Nephron (organoid): ENCODE measurements at regions not wholly inside any gene's neighbourhood (a gene's known extent, or its start where the extent isn't known, plus 50 kb on each side); places are given as distances from the start of the nearest gene placed in this dataset.

Experiments
- H3K27ac Mint-ChIP-seq, 3 experiments: 2 replicates each; pipeline ENCODE4 v1.8.0; 2020; ENCODE audit warnings: mixed read lengths in 3 of 3, mild to moderate bottlenecking in 2 of 3, moderate library complexity in 1 of 3
- H3K27me3 Mint-ChIP-seq: 2 replicates; pipeline ENCODE4 v1.8.0; 2021; ENCODE audit warnings: low read depth, mild to moderate bottlenecking, moderate library complexity, mixed read lengths
- H3K36me3 Mint-ChIP-seq: 2 replicates; pipeline ENCODE4 v1.8.0; 2020; ENCODE audit warnings: low read depth, mixed read lengths
- H3K4me1 Mint-ChIP-seq: 2 replicates; pipeline ENCODE4 v1.8.0; 2020; ENCODE audit warnings: mixed read lengths
- H3K4me3 Mint-ChIP-seq, 3 experiments: 2 replicates each; pipeline ENCODE4 v1.8.0; 2020; ENCODE audit warnings: mild to moderate bottlenecking in 3 of 3, mixed read lengths in 3 of 3, moderate library complexity in 2 of 3
- H3K9me3 Mint-ChIP-seq: 2 replicates; pipeline ENCODE4 v1.8.0; 2020; ENCODE audit warnings: mixed read lengths
- CTCF ChIP-seq, 3 experiments: fragments of 200-600 bp; sonication (generic); IDR thresholded peaks; one replicate each; pipeline ENCODE4 v1.5.0; 2021; ENCODE audit warnings: antibody characterized with exemption in 3 of 3; ENCODE audit not compliant: unreplicated experiment in 3 of 3

- Mint-ChIP-seq H3K4me1 (no peaks in the 10 kb centered on the region), H3K4me3 (no peak overlapping the region), H3K9me3 (no peaks in the 10 kb centered on the region), H3K36me3 (no peaks in the 10 kb centered on the region), H3K27ac (no peak overlapping the region), H3K27me3 (no peaks in the 10 kb centered on the region)
- no peak for TF ChIP-seq CTCF (IDR thresholded peaks at IDR 0.05; ENCODE audit: unreplicated experiment in 3 of 3)
These were observed 376.3 kb downstream of the PCDH20 start for GRCh38 chr13:61039302-61039701.

GRCh38 chr13:61036715-61037114 is 378.9 kb downstream of the PCDH20 start:
- H3K9me3 Mint-ChIP-seq, result no peaks in the 10 kb centered on the region
- TF ChIP-seq CTCF (IDR thresholded peaks at IDR 0.05; ENCODE audit: unreplicated experiment in 3 of 3), result no peak
- no peaks in the 10 kb centered on the region for H3K4me1 Mint-ChIP-seq
- no peak overlapping the region for H3K4me3 Mint-ChIP-seq
- no peak overlapping the region for H3K27ac Mint-ChIP-seq
- H3K27me3 Mint-ChIP-seq, result no peaks in the 10 kb centered on the region
- no peaks in the 10 kb centered on the region for H3K36me3 Mint-ChIP-seq

- H3K36me3 Mint-ChIP-seq, result no peaks in the 10 kb centered on the region
- TF ChIP-seq CTCF (IDR thresholded peaks at IDR 0.05; ENCODE audit: unreplicated experiment in 3 of 3), result no peak
- H3K4me1 Mint-ChIP-seq, result no peaks in the 10 kb centered on the region
- H3K4me3 Mint-ChIP-seq, result no peak overlapping the region
- no peaks in the 10 kb centered on the region for H3K9me3 Mint-ChIP-seq
- H3K27me3 Mint-ChIP-seq, result no peaks in the 10 kb centered on the region
- no peak overlapping the region for H3K27ac Mint-ChIP-seq
These were observed 385.2 kb downstream of the PCDH20 start for GRCh38 chr13:61030445-61030844.

- H3K36me3 Mint-ChIP-seq, result no peaks in the 10 kb centered on the region
- H3K27ac Mint-ChIP-seq, result no peak overlapping the region
- no peaks in the 10 kb centered on the region for H3K9me3 Mint-ChIP-seq
- TF ChIP-seq CTCF (IDR thresholded peaks at IDR 0.05; ENCODE audit: unreplicated experiment in 3 of 3), result no peak
- no peaks in the 10 kb centered on the region for H3K27me3 Mint-ChIP-seq
- H3K4me3 Mint-ChIP-seq, result no peak overlapping the region
- no peaks in the 10 kb centered on the region for H3K4me1 Mint-ChIP-seq
These were observed 386.6 kb downstream of the PCDH20 start for GRCh38 chr13:61029064-61029463.

DNA sequence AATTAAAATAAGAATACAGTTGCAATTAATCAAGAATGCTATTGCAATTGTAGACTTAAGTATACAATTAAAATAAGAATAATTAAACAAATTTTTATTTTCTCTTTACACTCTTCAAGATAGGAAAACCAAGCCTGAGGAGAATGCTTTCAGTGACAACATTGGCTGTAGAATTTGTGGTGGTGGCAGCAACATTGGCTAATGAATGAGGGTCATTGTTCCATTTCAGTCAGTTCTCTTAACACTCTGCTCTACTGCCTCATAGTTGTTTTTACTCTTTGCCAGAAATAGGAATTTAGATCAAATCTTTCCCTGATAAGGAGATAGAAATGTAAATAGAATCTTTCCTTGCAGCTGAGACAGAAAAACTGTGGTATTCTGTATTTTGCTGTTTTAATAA is 391.6 kb downstream of the PCDH20 start:
- Mint-ChIP-seq H3K4me3 (no peak overlapping the region), H3K36me3 (no peaks in the 10 kb centered on the region), H3K27ac (no peak overlapping the region), H3K9me3 (no peaks in the 10 kb centered on the region), H3K4me1 (no peaks in the 10 kb centered on the region), H3K27me3 (no peaks in the 10 kb centered on the region)
- TF ChIP-seq CTCF (IDR thresholded peaks at IDR 0.05; ENCODE audit: unreplicated experiment in 3 of 3), result no peak

- no peak overlapping the region for H3K4me3 Mint-ChIP-seq
- H3K36me3 Mint-ChIP-seq, result no peaks in the 10 kb centered on the region
- no peaks in the 10 kb centered on the region for H3K27me3 Mint-ChIP-seq
- H3K9me3 Mint-ChIP-seq, result no peaks in the 10 kb centered on the region
- no peak for TF ChIP-seq CTCF (IDR thresholded peaks at IDR 0.05; ENCODE audit: unreplicated experiment in 3 of 3)
- H3K27ac Mint-ChIP-seq, result no peak overlapping the region
- no peaks in the 10 kb centered on the region for H3K4me1 Mint-ChIP-seq
These were observed 393.8 kb downstream of the PCDH20 start for GRCh38 chr13:61021838-61022237.
